ENCODE measurements at regions not wholly inside any gene's neighbourhood (a gene's known extent, or its start where the extent isn't known, plus 50 kb on each side); places are given as distances from the start of the nearest gene placed in this dataset.
"Not testable (repeated sequence)": the region's sequence is repeated elsewhere in the genome, so short reads cannot be mapped to it uniquely, and the experiment has no call there.

GRCh38 chr5:102666164-102666946 is 88.8 kb upstream of the PAM start:
- DNase-seq, result no peak

GRCh38 chr5:102668220-102668932 is 86.7 kb upstream of the PAM start:
- no peak for DNase-seq

- DNase-seq, result peak; percentile 36
These were observed 84.8 kb upstream of the PAM start for GRCh38 chr5:102670224-102670836.

GRCh38 chr5:102671033-102671734 is 83.9 kb upstream of the PAM start:
- DNase-seq, result not testable (repeated sequence)

GRCh38 chr5:102678267-102679058 is 76.6 kb upstream of the PAM start:
- DNase-seq, result no peak

GRCh38 chr5:102681403-102681983 is 73.6 kb upstream of the PAM start:
- DNase-seq, result peak; percentile 79

GRCh38 chr5:102682101-102682647 is 72.9 kb upstream of the PAM start:
- DNase-seq, result no peak

DNA sequence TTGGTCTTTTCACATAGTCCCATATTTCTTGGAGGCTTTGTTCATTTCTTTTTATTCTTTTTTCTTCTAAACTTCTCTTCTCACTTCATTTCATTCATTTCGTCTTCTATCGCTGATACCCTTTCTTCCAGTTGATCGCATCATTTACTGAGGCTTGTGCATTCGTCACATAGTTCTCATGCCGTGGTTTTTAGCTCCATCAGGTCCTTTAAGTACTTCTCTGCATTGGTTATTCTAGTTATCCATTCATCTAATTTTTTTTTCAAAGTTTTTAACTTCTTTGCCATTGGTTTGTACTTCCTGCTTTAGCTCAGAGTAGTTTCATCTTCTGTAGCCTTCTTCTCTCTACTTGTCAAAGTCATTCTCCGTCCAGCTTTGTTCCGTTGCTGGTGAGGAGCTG is 67.0 kb upstream of the PAM start:
- not testable (repeated sequence) for DNase-seq

- not testable (repeated sequence) for DNase-seq
These were observed 66.3 kb upstream of the PAM start for GRCh38 chr5:102688581-102689342.

- no peak for DNase-seq
These were observed 64.2 kb upstream of the PAM start for GRCh38 chr5:102690910-102691309.

DNA sequence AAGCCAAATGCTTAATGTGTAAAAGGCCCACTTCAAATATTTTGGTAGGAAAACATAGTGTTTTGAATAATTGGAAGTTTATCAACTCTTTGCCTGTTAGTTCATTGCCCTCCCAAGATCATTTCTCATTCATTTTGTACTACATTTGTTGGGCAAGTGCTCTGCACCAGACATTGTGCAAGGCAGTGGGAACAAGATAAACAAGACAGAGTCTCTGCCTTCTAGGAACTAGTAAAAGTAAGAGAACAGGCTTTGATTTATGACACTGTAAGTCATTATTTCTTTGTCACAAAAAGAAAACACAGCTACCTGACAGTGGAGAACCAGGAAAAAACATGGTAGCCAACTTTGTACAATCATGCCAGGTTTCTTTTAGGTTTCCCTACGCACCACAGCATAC is 63.7 kb upstream of the PAM start:
- DNase-seq, result no peak

- no peak for DNase-seq
These were observed 54.8 kb upstream of the PAM start for GRCh38 chr5:102700120-102700831.

- DNase-seq, result no peak
These were observed 54.2 kb upstream of the PAM start for GRCh38 chr5:102700916-102701315.

DNA sequence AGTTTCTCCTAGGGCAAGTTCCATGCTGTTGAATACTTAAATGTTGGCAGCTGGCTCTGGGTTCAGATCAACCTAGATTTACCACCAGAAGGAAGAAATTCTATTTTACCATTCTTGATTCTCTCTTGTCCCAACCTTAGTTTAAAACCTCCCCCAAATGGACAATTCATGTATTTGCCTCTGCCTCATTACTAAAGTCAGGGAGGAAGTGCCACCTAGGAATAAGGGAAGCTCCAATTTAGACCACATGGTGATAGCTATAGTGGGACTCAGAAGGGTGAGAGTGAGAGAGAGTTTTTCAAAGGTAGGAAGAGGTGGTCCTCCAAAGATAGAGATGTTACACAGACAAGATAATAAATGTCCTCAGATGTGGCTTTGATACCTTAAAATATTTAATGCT is 53.4 kb upstream of the PAM start:
- DNase-seq, result no peak

All from hematopoietic multipotent progenitor cell treated with erythropoietin and hydrocortisone succinate and interleukin-3 and kit ligand, for 4 days (in vitro differentiated cells).